ENCODE measurements at regions not wholly inside any gene's neighbourhood (a gene's known extent, or its start where the extent isn't known, plus 50 kb on each side); places are given as distances from the start of the nearest gene placed in this dataset.

DNA sequence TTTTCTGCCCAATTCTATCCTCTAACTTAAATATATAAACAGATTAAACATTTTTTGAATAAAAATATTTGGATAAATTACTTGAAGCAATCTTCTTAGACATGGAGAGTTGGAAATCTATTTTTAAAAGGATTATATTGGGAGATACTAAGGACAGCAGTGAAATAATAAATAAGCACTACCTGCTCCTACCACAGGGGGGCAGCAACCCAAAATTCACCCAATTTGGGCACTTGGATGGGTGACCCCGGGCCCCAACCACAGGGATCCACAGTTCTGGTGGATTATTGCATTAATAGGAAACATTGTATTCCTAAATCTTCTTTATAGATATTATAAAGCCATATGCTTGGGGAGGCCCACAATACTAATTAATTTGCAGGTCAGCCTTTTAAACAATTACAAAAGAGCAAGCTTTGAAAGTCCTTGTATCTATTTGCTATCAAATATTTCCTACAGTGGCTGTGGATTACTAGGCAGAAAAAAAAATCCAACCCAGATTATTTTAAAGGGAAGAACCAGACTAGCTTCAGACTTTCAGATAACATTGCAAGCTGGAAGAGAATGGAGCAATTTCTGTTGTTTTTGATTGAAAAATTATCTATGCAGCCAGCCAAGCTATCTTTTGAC lies 66.4 kb upstream of the PDE10A start:
- ATAC-seq (peak; percentile 37), DNase-seq (ENCODE audit: low spot score) (peak; percentile 67)

DNA sequence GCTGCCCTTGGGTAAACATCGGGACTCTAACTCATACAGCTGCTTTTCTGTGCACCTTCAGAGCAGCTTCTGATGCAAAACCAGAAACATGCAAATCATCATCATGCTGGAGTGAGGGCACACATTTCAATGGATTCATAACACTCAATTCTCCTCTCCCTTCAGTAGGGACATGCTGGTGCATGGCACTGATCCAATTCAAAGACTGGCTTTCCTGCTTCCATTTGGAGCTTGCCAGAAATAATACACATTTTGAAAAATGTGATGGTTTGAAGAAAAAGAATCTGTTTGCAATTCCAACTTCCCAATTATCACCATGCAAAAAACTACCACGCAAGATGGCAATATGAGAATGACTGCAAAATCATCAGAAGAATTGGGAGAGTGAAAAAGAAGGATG lies 65.2 kb upstream of the PDE10A start:
- peaks cover 13% of the 10 kb centered on the region for H3K4me1 Mint-ChIP-seq
- Histone ChIP-seq H3K9me2 (ENCODE audit: insufficient read depth) (no peaks in the 10 kb centered on the region), H3K79me2 (replicated peaks; ENCODE audit: insufficient read depth) (no peaks in the 10 kb centered on the region), H3K36me3 (ENCODE audit: insufficient read depth) (no peaks in the 10 kb centered on the region), H3F3A (replicated peaks; ENCODE audit: low read depth) (no peaks in the 10 kb centered on the region), H3K4me1 (ENCODE audit: insufficient read depth) (peaks cover 3% of the 10 kb centered on the region; the same call in 1 of the 2 replicates), H2AFZ (no peak overlapping the region), H3K27me3 (ENCODE audit: insufficient read depth) (no peaks in the 10 kb centered on the region), H3K4me2 (no peak overlapping the region), H3K4me3 (no peak overlapping the region), H3K27ac (ENCODE audit: low read depth) (no peak overlapping the region), H4K20me1 (replicated peaks; ENCODE audit: insufficient read depth) (no peaks in the 10 kb centered on the region)
- no peaks in the 10 kb centered on the region for H3K36me3 Mint-ChIP-seq (ENCODE audit: low read depth)
- no peaks in the 10 kb centered on the region for H3K9me3 Mint-ChIP-seq
- H3K27me3 Mint-ChIP-seq (ENCODE audit: insufficient read depth, low read depth, poor library complexity) = peaks cover 7% of the 10 kb centered on the region
- H3K4me3 Mint-ChIP-seq = no peak overlapping the region
- ATAC-seq (no peak), DNase-seq (ENCODE audit: low spot score) (no peak)
- no peak for TF ChIP-seq POLR2AphosphoS5 (IDR thresholded peaks at IDR 0.05; ENCODE audit: low read depth)
- TF ChIP-seq EZH2phosphoT487 (IDR thresholded peaks at IDR 0.05; ENCODE audit: unreplicated experiment) = no peak
- TF ChIP-seq EZH2 (IDR thresholded peaks at IDR 0.05; ENCODE audit: low read depth, unreplicated experiment) = no peak
- TF ChIP-seq ZNF114 (CRISPR knock-in tag; IDR thresholded peaks at IDR 0.05) = no peak
- TF ChIP-seq ZNF331 (CRISPR knock-in tag; IDR thresholded peaks at IDR 0.05; ENCODE audit: low read depth) = no peak
- no peak for TF ChIP-seq CREB1 (CRISPR knock-in tag; IDR thresholded peaks at IDR 0.05; ENCODE audit: low read depth)
- no peak for TF ChIP-seq JUNB (IDR thresholded peaks at IDR 0.05; ENCODE audit: unreplicated experiment)
- TF ChIP-seq, protein P1, sequence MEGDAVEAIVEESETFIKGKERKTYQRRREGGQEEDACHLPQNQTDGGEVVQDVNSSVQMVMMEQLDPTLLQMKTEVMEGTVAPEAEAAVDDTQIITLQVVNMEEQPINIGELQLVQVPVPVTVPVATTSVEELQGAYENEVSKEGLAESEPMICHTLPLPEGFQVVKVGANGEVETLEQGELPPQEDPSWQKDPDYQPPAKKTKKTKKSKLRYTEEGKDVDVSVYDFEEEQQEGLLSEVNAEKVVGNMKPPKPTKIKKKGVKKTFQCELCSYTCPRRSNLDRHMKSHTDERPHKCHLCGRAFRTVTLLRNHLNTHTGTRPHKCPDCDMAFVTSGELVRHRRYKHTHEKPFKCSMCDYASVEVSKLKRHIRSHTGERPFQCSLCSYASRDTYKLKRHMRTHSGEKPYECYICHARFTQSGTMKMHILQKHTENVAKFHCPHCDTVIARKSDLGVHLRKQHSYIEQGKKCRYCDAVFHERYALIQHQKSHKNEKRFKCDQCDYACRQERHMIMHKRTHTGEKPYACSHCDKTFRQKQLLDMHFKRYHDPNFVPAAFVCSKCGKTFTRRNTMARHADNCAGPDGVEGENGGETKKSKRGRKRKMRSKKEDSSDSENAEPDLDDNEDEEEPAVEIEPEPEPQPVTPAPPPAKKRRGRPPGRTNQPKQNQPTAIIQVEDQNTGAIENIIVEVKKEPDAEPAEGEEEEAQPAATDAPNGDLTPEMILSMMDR (conservative IDR thresholded peaks at IDR 0.05; ENCODE audit: low read depth in 2 of 2) = no peak
- H3K27ac Mint-ChIP-seq = no peak overlapping the region

More for the DNA sequence above, 66.4 kb upstream of the PDE10A start:
- Histone ChIP-seq H3K9me2 (ENCODE audit: insufficient read depth) (no peaks in the 10 kb centered on the region), H2AFZ (no peak overlapping the region), H3K4me2 (no peak overlapping the region), H3K4me1 (ENCODE audit: insufficient read depth) (peaks cover 3% of the 10 kb centered on the region; the same call in 1 of the 2 replicates), H3K4me3 (no peak overlapping the region), H3K36me3 (ENCODE audit: insufficient read depth) (no peaks in the 10 kb centered on the region), H4K20me1 (replicated peaks; ENCODE audit: insufficient read depth) (no peaks in the 10 kb centered on the region), H3F3A (replicated peaks; ENCODE audit: low read depth) (no peaks in the 10 kb centered on the region), H3K79me2 (replicated peaks; ENCODE audit: insufficient read depth) (no peaks in the 10 kb centered on the region), H3K27ac (ENCODE audit: low read depth) (no peak overlapping the region), H3K27me3 (ENCODE audit: insufficient read depth) (no peaks in the 10 kb centered on the region)
- H3K4me1 Mint-ChIP-seq = peaks cover 13% of the 10 kb centered on the region
- H3K27ac Mint-ChIP-seq = no peak overlapping the region
- H3K9me3 Mint-ChIP-seq = no peaks in the 10 kb centered on the region
- no peaks in the 10 kb centered on the region for H3K36me3 Mint-ChIP-seq (ENCODE audit: low read depth)
- TF ChIP-seq ETS1 (IDR thresholded peaks at IDR 0.05) (no peak), ZNF114 (CRISPR knock-in tag; IDR thresholded peaks at IDR 0.05) (no peak)
- TF ChIP-seq, protein P1 (conservative IDR thresholded peaks at IDR 0.05; ENCODE audit: low read depth in 2 of 2) = peak; percentile 79 to 90
- peaks cover 7% of the 10 kb centered on the region for H3K27me3 Mint-ChIP-seq (ENCODE audit: insufficient read depth, low read depth, poor library complexity)
- H3K4me3 Mint-ChIP-seq = no peak overlapping the region

Measured in GM23338 (cell line).